Coronary artery (tissue), 2 donors: ENCODE measurements at regions not wholly inside any gene's neighbourhood (a gene's known extent, or its start where the extent isn't known, plus 50 kb on each side); places are given as distances from the start of the nearest gene placed in this dataset.

ENCODE experiments used
- DNase-seq: peaks from one replicate; pipeline ENCODE4 v3.0.0-alpha.2; 2017; ENCODE audit warnings: low spot score
- H3K27ac ChIP-seq, 2 donors: fragments of 200-600 bp; sonication (generic); one replicate each; pipeline ENCODE4 v1.5.1; 2016 to 2019
- H3K4me3 ChIP-seq: fragments of 200-600 bp; sonication (generic); 2 replicates; pipeline ENCODE4 v1.5.1; 2016; ENCODE audit warnings: mild to moderate bottlenecking, moderate library complexity
- CTCF ChIP-seq: fragments of 200-600 bp; sonication (generic); IDR thresholded peaks from one replicate; pipeline ENCODE4 v1.5.1; 2019; ENCODE audit warnings: antibody characterized with exemption

GRCh38 chr3:135898774-135899173, 66.8 kb upstream of the PPP2R3A start:
- Histone ChIP-seq H3K27ac (no peak overlapping the region), H3K4me3 (no peak overlapping the region)
- DNase-seq: no peak
- no peak for TF ChIP-seq CTCF

GRCh38 chr3:135905058-135905724, 60.3 kb upstream of the PPP2R3A start:
- no peak for DNase-seq
- Histone ChIP-seq H3K27ac (no peak overlapping the region), H3K4me3 (no peak overlapping the region)
- no peak for TF ChIP-seq CTCF

GRCh38 chr3:135907422-135908165, 57.9 kb upstream of the PPP2R3A start:
- no peak overlapping the region for H3K4me3 ChIP-seq
- DNase-seq: no peak
- TF ChIP-seq CTCF: no peak

GRCh38 chr3:135908225-135908624, 57.3 kb upstream of the PPP2R3A start:
- no peak for DNase-seq
- TF ChIP-seq CTCF: no peak
- Histone ChIP-seq H3K4me3 (no peak overlapping the region), H3K27ac (no peak overlapping the region)

More at GRCh38 chr3:135907422-135908165, 57.9 kb upstream of the PPP2R3A start:
- H3K27ac ChIP-seq: no peak overlapping the region

- H3K27ac ChIP-seq: no peak overlapping the region
- no peak for TF ChIP-seq CTCF
- DNase-seq: no peak
- H3K4me3 ChIP-seq: no peak overlapping the region
Measured at GRCh38 chr3:135908737-135909136, 56.8 kb upstream of the PPP2R3A start.

GRCh38 chr3:135911110-135911509, 54.4 kb upstream of the PPP2R3A start:
- no peak for DNase-seq
- H3K4me3 ChIP-seq: no peak overlapping the region
- no peak for TF ChIP-seq CTCF
- H3K27ac ChIP-seq: no peak overlapping the region

GRCh38 chr3:135915206-135915605, 50.3 kb upstream of the PPP2R3A start:
- no peak for DNase-seq
- no peak for TF ChIP-seq CTCF
- Histone ChIP-seq H3K27ac (no peak overlapping the region), H3K4me3 (no peak overlapping the region)
